H1 (cell line): ENCODE measurements at regions not wholly inside any gene's neighbourhood (a gene's known extent, or its start where the extent isn't known, plus 50 kb on each side); places are given as distances from the start of the nearest gene placed in this dataset.

Experiments
- CTCF ChIA-PET: fragments of 300-600 bp; sonication (Branson Sonifier 250); formaldehyde crosslinking; loops from one replicate; lab custom pipeline; 2021; ENCODE audit not compliant: partially characterized antibody; lab: Charles Lee
- POLR2A ChIA-PET: fragments of 300-600 bp; sonication (Branson Sonifier 250); formaldehyde crosslinking; loops from one replicate; lab custom pipeline; 2021; ENCODE audit warnings: inconsistent platforms; ENCODE audit not compliant: partially characterized antibody; lab: Charles Lee
- DNase-seq, 2 experiments: peaks; one replicate each; pipeline versions ENCODE4 v3.0.0 to v3.0.0-alpha.2; 2010 to 2022; ENCODE audit warnings: low spot score in 2 of 2, low read depth in 1 of 2, mixed read lengths in 1 of 2
- FAIRE-seq: peaks from 2 replicates; lab custom pipeline; 2011; peaks lifted over from hg19 to GRCh38; lab: Jason Lieb, UNC
- H2AFZ ChIP-seq: 2 replicates; pipeline ENCODE4 v1.8.1; 2012; ENCODE audit warnings: low read length, inconsistent platforms
- H2AK5ac ChIP-seq: 2 replicates; pipeline ENCODE4 v1.6.1; 2013; ENCODE audit warnings: low read depth, low read length
- H2BK120ac ChIP-seq: replicated peaks from 2 replicates; pipeline ENCODE3; 2013; ENCODE audit warnings: low read depth, low read length, inconsistent platforms
- H2BK12ac ChIP-seq: 2 replicates; pipeline ENCODE4 v1.6.1; 2013; ENCODE audit warnings: low read depth, low read length
- H2BK15ac ChIP-seq: 2 replicates; pipeline ENCODE4 v1.6.1; 2013; ENCODE audit warnings: low read length
- H2BK20ac ChIP-seq: 2 replicates; pipeline ENCODE4 v1.6.1; 2013; ENCODE audit warnings: low read length
- H2BK5ac ChIP-seq: 2 replicates; pipeline ENCODE4 v1.6.1; 2013; ENCODE audit warnings: low read depth, low read length
- H3K14ac ChIP-seq: 2 replicates; pipeline ENCODE4 v1.6.1; 2013; ENCODE audit warnings: inconsistent platforms; ENCODE audit not compliant: insufficient read length
- H3K18ac ChIP-seq: 2 replicates; pipeline ENCODE4 v1.6.1; 2013; ENCODE audit warnings: low read length; ENCODE audit errors: extremely low read depth
- H3K23ac ChIP-seq: 2 replicates; pipeline ENCODE4 v1.6.1; 2013; ENCODE audit warnings: inconsistent platforms; ENCODE audit not compliant: insufficient read length
- H3K23me2 ChIP-seq: 2 replicates; pipeline ENCODE4 v1.6.1; 2013; ENCODE audit warnings: low read depth, low read length
- H3K27ac ChIP-seq: 2 replicates; pipeline ENCODE4 v1.6.1; 2011; ENCODE audit warnings: low read depth, low read length, inconsistent platforms
- H3K27me3 ChIP-seq, 4 experiments: replicated peaks in 1 of 4; 1 replicate in 1 of 4; 2 replicates in 3 of 4; pipeline versions ENCODE4 v1.6.1 to v1.8.1; 2011 to 2013; ENCODE audit warnings: low read length in 3 of 4, mild to moderate bottlenecking in 3 of 4, inconsistent platforms in 2 of 4, mixed read lengths in 2 of 4, moderate library complexity in 1 of 4; ENCODE audit not compliant: control insufficient read depth in 3 of 4, insufficient read depth in 3 of 4; ENCODE audit errors: extremely low read depth in 1 of 4
- H3K36me3 ChIP-seq, 4 experiments: 2 replicates each; pipeline versions ENCODE4 v1.6.1 to v1.8.1; 2011 to 2013; ENCODE audit warnings: mild to moderate bottlenecking in 4 of 4, low read length in 3 of 4, moderate library complexity in 2 of 4, control low read depth in 1 of 4, inconsistent platforms in 1 of 4; ENCODE audit not compliant: insufficient read depth in 4 of 4, control insufficient read depth in 2 of 4
- H3K4ac ChIP-seq: replicated peaks from 2 replicates; pipeline ENCODE3; 2013; ENCODE audit warnings: low read length, low read depth, mixed read lengths, inconsistent platforms; ENCODE audit not compliant: insufficient read length
- H3K4me1 ChIP-seq, 4 experiments: replicated peaks in 1 of 4; 1 replicate in 1 of 4; 2 replicates in 3 of 4; pipeline versions ENCODE4 v1.6.1 to v1.8.1; 2011 to 2013; ENCODE audit warnings: low read length in 3 of 4, inconsistent platforms in 2 of 4, mixed read lengths in 1 of 4; ENCODE audit not compliant: insufficient read depth in 4 of 4, control insufficient read depth in 3 of 4
- H3K4me2 ChIP-seq, 2 experiments: 2 replicates each; pipeline versions ENCODE4 v1.6.1 to v1.8.1; 2011 to 2013; ENCODE audit warnings: low read depth in 2 of 2, low read length in 2 of 2, control low read depth in 1 of 2, inconsistent platforms in 1 of 2, mild to moderate bottlenecking in 1 of 2; ENCODE audit not compliant: insufficient read depth in 1 of 2
- H3K4me3 ChIP-seq, 4 experiments: fragments of 200-600, 300-600 bp in 1 of 4; sonication (generic), shearing (Covaris generic), sonication (Bioruptor Twin) in 1 of 4; 2 replicates each; pipeline versions ENCODE4 v1.5.1 to v1.8.1; 2011 to 2016; ENCODE audit warnings: low read length in 4 of 4, low read depth in 3 of 4, control low read depth in 2 of 4, inconsistent platforms in 2 of 4, mild to moderate bottlenecking in 2 of 4, mixed read lengths in 1 of 4, moderate library complexity in 1 of 4; ENCODE audit not compliant: insufficient read depth in 2 of 4; ENCODE audit errors: extremely low read depth in 1 of 4
- H3K56ac ChIP-seq: replicated peaks from 2 replicates; pipeline ENCODE3; 2013; ENCODE audit warnings: low read depth, mild to moderate bottlenecking, mixed read lengths, low read length, inconsistent platforms; ENCODE audit not compliant: insufficient read length
- H3K79me1 ChIP-seq: 2 replicates; pipeline ENCODE4 v1.6.1; 2013; ENCODE audit warnings: low read depth, low read length, control low read depth
- H3K79me2 ChIP-seq, 2 experiments: 2 replicates each; pipeline versions ENCODE4 v1.6.1 to v1.8.1; 2012 to 2013; ENCODE audit warnings: low read length in 2 of 2, mild to moderate bottlenecking in 2 of 2, inconsistent platforms in 1 of 2; ENCODE audit not compliant: insufficient read depth in 2 of 2, control insufficient read depth in 1 of 2
- H3K9ac ChIP-seq, 4 experiments: replicated peaks in 1 of 4; 1 replicate in 1 of 4; 2 replicates in 3 of 4; pipeline versions ENCODE4 v1.6.1 to v1.8.1; 2011 to 2013; ENCODE audit warnings: low read depth in 3 of 4, low read length in 3 of 4, control low read depth in 2 of 4, mild to moderate bottlenecking in 2 of 4, moderate library complexity in 2 of 4, inconsistent platforms in 1 of 4; ENCODE audit errors: extremely low read depth in 1 of 4
- H3K9me3 ChIP-seq, 2 experiments: 2 replicates each; pipeline versions ENCODE4 v1.6.1 to v1.8.1; 2012 to 2013; ENCODE audit warnings: mild to moderate bottlenecking in 2 of 2, moderate library complexity in 2 of 2, control low read depth in 1 of 2, inconsistent platforms in 1 of 2, low read depth in 1 of 2, low read length in 1 of 2, mixed read lengths in 1 of 2; ENCODE audit not compliant: insufficient read depth in 2 of 2
- H4K20me1 ChIP-seq, 2 experiments: replicated peaks in 1 of 2; 2 replicates each; pipeline versions ENCODE3 to v1.8.1; 2011 to 2013; ENCODE audit warnings: inconsistent platforms in 2 of 2, low read length in 2 of 2, mild to moderate bottlenecking in 1 of 2; ENCODE audit not compliant: insufficient read depth in 2 of 2, control insufficient read depth in 1 of 2
- H4K5ac ChIP-seq: 2 replicates; pipeline ENCODE4 v1.6.1; 2013; ENCODE audit warnings: low read length, low read depth, mixed read lengths, inconsistent platforms; ENCODE audit not compliant: insufficient read length
- H4K8ac ChIP-seq: 2 replicates; pipeline ENCODE4 v1.8.0; 2013; ENCODE audit warnings: mild to moderate bottlenecking, moderate library complexity, low read length, inconsistent platforms; ENCODE audit not compliant: insufficient read depth; ENCODE audit errors: extremely low read depth
- H4K91ac ChIP-seq: replicated peaks from 2 replicates; pipeline ENCODE3; 2013; ENCODE audit warnings: low read length, mixed read lengths, inconsistent platforms; ENCODE audit not compliant: insufficient read length
- PHF8 ChIP-seq: fragments of 200-600 bp; sonication (generic); conservative IDR thresholded peaks from 2 replicates; pipeline ENCODE4 v1.7.1; 2012; ENCODE audit warnings: low read depth, mild to moderate bottlenecking, inconsistent platforms, low read length, moderate library complexity
- RAD21 ChIP-seq, 2 experiments: IDR thresholded peaks in 1 of 2; conservative IDR thresholded peaks in 1 of 2; 2 replicates each; pipeline ENCODE4 v1.6.1; 2011; ENCODE audit warnings: low read depth in 2 of 2, low read length in 2 of 2, improper control_type of control experiment in 1 of 2, inconsistent platforms in 1 of 2, mild to moderate bottlenecking in 1 of 2, moderate library complexity in 1 of 2
- WGBS, 2 experiments: shearing (Covaris generic) in 1 of 2; methylation state at CpG; one replicate each; pipeline versions ENCODE4 v1.1.6 to v1.1.7; 2013 to 2015; ENCODE audit warnings: low lambda C conversion rate in 2 of 2, mixed read lengths in 2 of 2, inconsistent platforms in 1 of 2, low coverage in 1 of 2, missing lambda C conversion rate in 1 of 2; ENCODE audit not compliant: insufficient replicate concordance in 2 of 2, insufficient coverage in 1 of 2, insufficient read length in 1 of 2; ENCODE audit errors: extremely low coverage in 1 of 2, missing lambda C conversion rate in 1 of 2; 5-methylcytosine and 5-hydroxymethylcytosine counted together

GRCh38 chr14:48125654-48126053, 450.2 kb upstream of the MDGA2 start:
- no peak overlapping the region for H3K14ac ChIP-seq
- no peak for DNase-seq
- H3K4ac ChIP-seq: no peak overlapping the region
- H3K4me1 ChIP-seq: no peaks in the 10 kb centered on the region
- no peaks in the 10 kb centered on the region for H4K20me1 ChIP-seq
- no peak overlapping the region for H3K27ac ChIP-seq
- no peak overlapping the region for H4K8ac ChIP-seq
- no peak overlapping the region for H4K5ac ChIP-seq
- H2BK20ac ChIP-seq: no peak overlapping the region
- FAIRE-seq: peak; percentile 7
- H3K4me3 ChIP-seq: no peak overlapping the region
- H3K79me1 ChIP-seq: no peaks in the 10 kb centered on the region
- CTCF ChIA-PET: interaction anchor here (1.4 kb wide), 1 partner anchor 1048 kb away, joined by 5 read pairs; no protein-coding TSS in a partner anchor
- no peaks in the 10 kb centered on the region for H3K9me3 ChIP-seq
- H4K91ac ChIP-seq: no peak overlapping the region
- no peak overlapping the region for H2BK120ac ChIP-seq
- no peak overlapping the region for H2BK5ac ChIP-seq
- POLR2A ChIA-PET: no interaction called here
- no peak overlapping the region for H3K56ac ChIP-seq
- 65% methylated on average over 4 of the region's 4 CpGs; no CpG with 5 or more reads in 1 of the 2 experiments for WGBS, 2 experiments
- no peaks in the 10 kb centered on the region for H3K23me2 ChIP-seq
- H2AFZ ChIP-seq: no peak overlapping the region
- no peak overlapping the region for H3K23ac ChIP-seq
- H3K27me3 ChIP-seq: no peaks in the 10 kb centered on the region
- TF ChIP-seq RAD21 (IDR thresholded peaks at IDR 0.05 in 1 of 2, conservative IDR thresholded peaks at IDR 0.05 in 1 of 2; ENCODE audit: low read depth in 2 of 2, low read length in 2 of 2) (0 out of 4 replicates have a peak, but pooled peaks of 1 of the 2 experiments have one; percentile 1), PHF8 (no peak)
- H3K4me2 ChIP-seq: no peak overlapping the region
- no peak overlapping the region for H3K9ac ChIP-seq
- no peak overlapping the region for H2BK15ac ChIP-seq
- no peak overlapping the region for H2AK5ac ChIP-seq
- H3K18ac ChIP-seq: no peak overlapping the region
- no peaks in the 10 kb centered on the region for H3K79me2 ChIP-seq
- H3K36me3 ChIP-seq: no peaks in the 10 kb centered on the region
- no peak overlapping the region for H2BK12ac ChIP-seq
